Sigmoid colon (tissue), 4 donors: ENCODE measurements at regions not wholly inside any gene's neighbourhood (a gene's known extent, or its start where the extent isn't known, plus 50 kb on each side); places are given as distances from the start of the nearest gene placed in this dataset.

ENCODE experiments used
- EP300 ChIP-seq, 4 donors: sonication (generic); formaldehyde crosslinking; IDR thresholded peaks; one replicate each; pipeline ENCODE4 v1.6.1; 2017; ENCODE audit warnings: antibody characterized with exemption in 4 of 4
- POLR2A ChIP-seq, 2 donors: fragments of 450-650 bp; IDR thresholded peaks; one replicate each; pipeline ENCODE4 v1.6.1; 2016; ENCODE audit warnings: antibody characterized with exemption in 2 of 2, mild to moderate bottlenecking in 2 of 2, moderate library complexity in 2 of 2
- POLR2AphosphoS5 ChIP-seq, 4 donors: sonication (generic); formaldehyde crosslinking; IDR thresholded peaks; one replicate each; pipeline ENCODE4 v1.6.1; 2017; ENCODE audit warnings: antibody characterized with exemption in 4 of 4
- TF ChIP-seq, protein P1 (sequence below), 4 experiments: fragments of 450-650 bp in 3 of 4; fragments of 200-600 bp in 1 of 4; IDR thresholded peaks; one replicate each; pipeline ENCODE4 v1.5.1; 2016 to 2019; ENCODE audit warnings: antibody characterized with exemption in 4 of 4, mild to moderate bottlenecking in 3 of 4, moderate library complexity in 2 of 4

- TF ChIP-seq POLR2AphosphoS5 (IDR thresholded peaks at IDR 0.05), result peak in 2 of 4 donors; percentile 14 to 35
- TF ChIP-seq, protein P1, sequence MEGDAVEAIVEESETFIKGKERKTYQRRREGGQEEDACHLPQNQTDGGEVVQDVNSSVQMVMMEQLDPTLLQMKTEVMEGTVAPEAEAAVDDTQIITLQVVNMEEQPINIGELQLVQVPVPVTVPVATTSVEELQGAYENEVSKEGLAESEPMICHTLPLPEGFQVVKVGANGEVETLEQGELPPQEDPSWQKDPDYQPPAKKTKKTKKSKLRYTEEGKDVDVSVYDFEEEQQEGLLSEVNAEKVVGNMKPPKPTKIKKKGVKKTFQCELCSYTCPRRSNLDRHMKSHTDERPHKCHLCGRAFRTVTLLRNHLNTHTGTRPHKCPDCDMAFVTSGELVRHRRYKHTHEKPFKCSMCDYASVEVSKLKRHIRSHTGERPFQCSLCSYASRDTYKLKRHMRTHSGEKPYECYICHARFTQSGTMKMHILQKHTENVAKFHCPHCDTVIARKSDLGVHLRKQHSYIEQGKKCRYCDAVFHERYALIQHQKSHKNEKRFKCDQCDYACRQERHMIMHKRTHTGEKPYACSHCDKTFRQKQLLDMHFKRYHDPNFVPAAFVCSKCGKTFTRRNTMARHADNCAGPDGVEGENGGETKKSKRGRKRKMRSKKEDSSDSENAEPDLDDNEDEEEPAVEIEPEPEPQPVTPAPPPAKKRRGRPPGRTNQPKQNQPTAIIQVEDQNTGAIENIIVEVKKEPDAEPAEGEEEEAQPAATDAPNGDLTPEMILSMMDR (IDR thresholded peaks at IDR 0.05), result no peak
- TF ChIP-seq EP300 (IDR thresholded peaks at IDR 0.05), result no peak
- TF ChIP-seq POLR2A (IDR thresholded peaks at IDR 0.05), result no peak
Measured at GRCh38 chr21:27301220-27301619, 334.3 kb upstream of the ADAMTS5 start.
